Large intestine (tissue), 3 donors: ENCODE measurements at regions not wholly inside any gene's neighbourhood (a gene's known extent, or its start where the extent isn't known, plus 50 kb on each side); places are given as distances from the start of the nearest gene placed in this dataset.

Source experiments
- DNase-seq, 2 donors: peaks; one replicate each; pipeline versions ENCODE4 v3.0.0 to v3.0.0-alpha.2; 2013
- H3K27ac ChIP-seq: one replicate; pipeline ENCODE4 v1.5.1; 2013; ENCODE audit warnings: low read length
- H3K27me3 ChIP-seq: 2 replicates; pipeline ENCODE4 v1.6.1; 2013; ENCODE audit warnings: low read length; ENCODE audit not compliant: control insufficient read depth, insufficient read depth
- H3K36me3 ChIP-seq: 2 replicates; pipeline ENCODE4 v1.6.1; 2013; ENCODE audit warnings: low read length; ENCODE audit not compliant: control insufficient read depth, insufficient read depth
- H3K4me1 ChIP-seq: one replicate; pipeline ENCODE4 v1.6.1; 2013; ENCODE audit warnings: low read length; ENCODE audit not compliant: control insufficient read depth, insufficient read depth
- H3K4me3 ChIP-seq: one replicate; pipeline ENCODE4 v1.5.1; 2013; ENCODE audit warnings: low read length
- H3K9me3 ChIP-seq: one replicate; pipeline ENCODE4 v1.6.1; 2013; ENCODE audit warnings: mild to moderate bottlenecking, low read depth, low read length, moderate library complexity; ENCODE audit not compliant: control insufficient read depth
- WGBS: methylation state at CpG from one replicate; pipeline ENCODE4 v1.1.5; 2013; ENCODE audit warnings: low lambda C conversion rate; ENCODE audit not compliant: insufficient coverage; 5-methylcytosine and 5-hydroxymethylcytosine counted together

DNA sequence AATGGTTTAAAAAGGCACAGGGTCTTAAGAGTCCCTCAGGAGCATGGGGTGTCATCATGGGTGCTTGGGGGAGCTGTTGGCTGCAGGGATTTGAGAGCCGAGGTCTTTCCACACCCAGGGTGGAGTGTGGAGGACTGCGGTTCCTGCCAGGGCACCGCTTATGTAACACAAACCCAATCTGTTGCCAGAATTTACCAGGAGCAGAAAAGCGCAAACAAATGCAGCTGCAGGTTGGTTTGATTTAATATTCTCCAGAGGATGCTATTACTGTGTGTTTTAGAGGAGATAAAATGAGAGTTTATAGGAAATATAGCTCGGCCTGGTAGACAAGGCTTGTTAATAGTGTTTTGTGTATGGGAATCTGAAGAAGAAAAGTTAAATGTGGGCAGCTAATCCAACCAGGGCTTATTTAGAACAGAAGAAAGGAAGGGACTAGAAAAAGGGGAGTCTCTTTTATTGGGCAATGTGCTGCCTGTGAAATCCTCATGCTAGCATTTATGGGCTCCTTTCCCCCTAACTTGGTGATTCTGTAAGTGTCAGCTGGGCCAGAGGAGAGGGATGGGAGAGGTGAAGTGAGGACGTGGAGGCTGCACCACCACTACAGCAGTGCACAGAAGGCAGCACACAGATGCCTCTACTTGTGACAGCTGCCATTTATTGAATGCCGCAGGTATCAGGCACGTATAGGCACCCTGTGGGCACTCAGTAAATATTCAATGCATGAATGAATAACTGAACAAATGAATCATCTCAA is 174.7 kb downstream of the KATNIP start:
- Histone ChIP-seq H3K27ac (no peak overlapping the region), H3K4me3 (no peak overlapping the region), H3K36me3 (peaks cover 29% of the 10 kb centered on the region), H3K27me3 (no peaks in the 10 kb centered on the region), H3K4me1 (peaks cover 24% of the 10 kb centered on the region), H3K9me3 (no peaks in the 10 kb centered on the region)
- DNase-seq = no peak
- WGBS = 88% methylated on average over 1 of the region's 8 CpGs

- DNase-seq = no peak
- Histone ChIP-seq H3K27ac (no peak overlapping the region), H3K36me3 (peaks cover 29% of the 10 kb centered on the region), H3K9me3 (no peaks in the 10 kb centered on the region), H3K4me1 (peaks cover 24% of the 10 kb centered on the region), H3K4me3 (no peak overlapping the region), H3K27me3 (no peaks in the 10 kb centered on the region)
- no CpG with 5 or more reads among the region's 15 CpGs for WGBS
These were observed 175.5 kb downstream of the KATNIP start for GRCh38 chr16:27725236-27726000.

DNA sequence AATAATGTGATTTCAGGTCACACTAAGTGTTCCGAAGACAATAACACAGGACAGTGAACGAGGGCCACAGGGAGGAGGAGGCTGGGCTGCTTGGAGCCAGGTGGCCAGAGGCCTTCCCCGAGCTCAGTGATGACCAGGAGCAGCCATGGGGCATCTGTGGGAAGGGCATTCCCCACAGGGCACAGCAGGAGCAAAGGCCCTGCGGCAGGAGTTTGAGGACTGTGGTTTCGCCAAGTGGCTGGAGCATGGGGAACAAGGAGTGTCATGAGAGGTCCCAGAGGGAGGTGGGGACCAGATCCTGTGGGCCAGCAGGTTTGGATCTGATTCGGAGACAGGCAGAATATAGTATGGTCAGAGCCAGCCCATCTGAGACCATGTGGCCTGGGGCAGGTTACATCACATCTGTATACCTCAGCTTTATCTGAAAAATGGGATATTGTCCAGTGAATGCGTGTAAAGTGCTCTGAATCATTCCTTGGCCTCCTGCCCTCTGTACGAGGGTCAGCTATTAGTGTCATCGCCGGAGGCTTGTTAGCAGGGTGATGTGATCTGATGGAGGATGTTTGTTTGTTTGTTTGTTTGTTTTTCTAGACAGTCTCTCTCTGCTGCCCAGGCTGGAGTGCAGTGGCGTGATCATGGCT is 176.8 kb downstream of the KATNIP start:
- peaks cover 32% of the 10 kb centered on the region for H3K36me3 ChIP-seq
- H3K9me3 ChIP-seq = no peaks in the 10 kb centered on the region
- peaks cover 12% of the 10 kb centered on the region for H3K4me1 ChIP-seq
- no CpG with 5 or more reads among the region's 11 CpGs for WGBS
- H3K27me3 ChIP-seq = no peaks in the 10 kb centered on the region
- H3K4me3 ChIP-seq = no peak overlapping the region
- no peak for DNase-seq
- no peak overlapping the region for H3K27ac ChIP-seq

- Histone ChIP-seq H3K27ac (no peak overlapping the region), H3K36me3 (peaks cover 25% of the 10 kb centered on the region), H3K9me3 (no peaks in the 10 kb centered on the region), H3K27me3 (no peaks in the 10 kb centered on the region), H3K4me1 (peaks cover 2% of the 10 kb centered on the region), H3K4me3 (no peak overlapping the region)
- no peak for DNase-seq
- no CpG with 5 or more reads among the region's 6 CpGs for WGBS
These were observed 178.0 kb downstream of the KATNIP start for GRCh38 chr16:27727941-27728340.

GRCh38 chr16:27728691-27729090 is 178.7 kb downstream of the KATNIP start:
- H3K4me3 ChIP-seq = no peak overlapping the region
- H3K9me3 ChIP-seq = no peaks in the 10 kb centered on the region
- H3K36me3 ChIP-seq = peaks cover 18% of the 10 kb centered on the region
- no peak for DNase-seq
- WGBS = no CpG with 5 or more reads among the region's 3 CpGs
- H3K27me3 ChIP-seq = no peaks in the 10 kb centered on the region
- H3K4me1 ChIP-seq = no peaks in the 10 kb centered on the region
- no peak overlapping the region for H3K27ac ChIP-seq

- DNase-seq = no peak
- Histone ChIP-seq H3K4me1 (no peaks in the 10 kb centered on the region), H3K9me3 (no peaks in the 10 kb centered on the region), H3K27ac (no peak overlapping the region), H3K36me3 (peaks cover 16% of the 10 kb centered on the region), H3K4me3 (no peak overlapping the region), H3K27me3 (no peaks in the 10 kb centered on the region)
- 71% methylated on average over 4 of the region's 10 CpGs for WGBS
These were observed 179.8 kb downstream of the KATNIP start for GRCh38 chr16:27729516-27730304.

- DNase-seq = no peak
- Histone ChIP-seq H3K36me3 (peaks cover 9% of the 10 kb centered on the region), H3K27me3 (no peaks in the 10 kb centered on the region), H3K4me1 (no peaks in the 10 kb centered on the region), H3K27ac (no peak overlapping the region), H3K4me3 (no peak overlapping the region), H3K9me3 (no peaks in the 10 kb centered on the region)
- WGBS = no CpG with 5 or more reads among the region's 6 CpGs
These were observed 180.8 kb downstream of the KATNIP start for GRCh38 chr16:27730661-27731210.

- no peak for DNase-seq
- Histone ChIP-seq H3K9me3 (no peaks in the 10 kb centered on the region), H3K36me3 (peaks cover 4% of the 10 kb centered on the region), H3K27ac (no peak overlapping the region), H3K4me1 (no peaks in the 10 kb centered on the region), H3K4me3 (no peak overlapping the region), H3K27me3 (no peaks in the 10 kb centered on the region)
- no CpG with 5 or more reads among the region's 5 CpGs for WGBS
These were observed 185.1 kb downstream of the KATNIP start for GRCh38 chr16:27735031-27735430.

GRCh38 chr16:27736431-27736830 is 186.5 kb downstream of the KATNIP start:
- Histone ChIP-seq H3K36me3 (peaks cover 9% of the 10 kb centered on the region), H3K9me3 (no peaks in the 10 kb centered on the region), H3K27ac (no peak overlapping the region), H3K27me3 (no peaks in the 10 kb centered on the region), H3K4me3 (no peak overlapping the region), H3K4me1 (no peaks in the 10 kb centered on the region)
- no CpG with 5 or more reads among the region's 6 CpGs for WGBS
- no peak for DNase-seq

- H3K4me1 ChIP-seq = no peaks in the 10 kb centered on the region
- DNase-seq = peak in 1 of 2 donors; percentile 29
- H3K9me3 ChIP-seq = no peaks in the 10 kb centered on the region
- H3K4me3 ChIP-seq = no peak overlapping the region
- WGBS = no CpG with 5 or more reads among the region's 11 CpGs
- no peak overlapping the region for H3K27ac ChIP-seq
- no peaks in the 10 kb centered on the region for H3K27me3 ChIP-seq
- peaks cover 15% of the 10 kb centered on the region for H3K36me3 ChIP-seq
These were observed 187.6 kb downstream of the KATNIP start for GRCh38 chr16:27737513-27737912.
